ENCODE measurements at regions not wholly inside any gene's neighbourhood (a gene's known extent, or its start where the extent isn't known, plus 50 kb on each side); places are given as distances from the start of the nearest gene placed in this dataset.

GRCh38 chrX:98114021-98114420, 1230.3 kb downstream of the RPA4 start:
- Histone ChIP-seq H3K9me1 (replicated peaks; ENCODE audit: control insufficient read depth, extremely low read depth, insufficient read depth, low read length) (no peaks in the 10 kb centered on the region), H3K4me1 (ENCODE audit: control insufficient read depth, extremely low read depth, insufficient read depth, low read length) (no peaks in the 10 kb centered on the region), H3K36me3 (ENCODE audit: control insufficient read depth in 2 of 2, extremely low read depth in 1 of 2, insufficient read depth in 2 of 2, low read length in 2 of 2) (no peaks in the 10 kb centered on the region), H3K9me3 (replicated peaks; ENCODE audit: control insufficient read depth, insufficient read depth, low read length) (no peaks in the 10 kb centered on the region), H4K20me1 (replicated peaks; ENCODE audit: control insufficient read depth, extremely low read depth, insufficient read depth, low read length) (no peaks in the 10 kb centered on the region), H3K4me3 (replicated peaks in 1 of 3; ENCODE audit: insufficient read depth in 1 of 3, low read depth in 1 of 3, low read length in 3 of 3) (no peak overlapping the region), H3K9ac (replicated peaks; ENCODE audit: extremely low read depth, insufficient read depth, low read length) (no peak overlapping the region), H3K4me2 (ENCODE audit: insufficient read depth, low read length) (no peak overlapping the region), H3K79me2 (ENCODE audit: control insufficient read depth, insufficient read depth, low read length) (no peaks in the 10 kb centered on the region), H3K27ac (ENCODE audit: insufficient read depth, low read depth, low read length) (no peak overlapping the region), H3K27me3 (ENCODE audit: control insufficient read depth in 2 of 2, insufficient read depth in 2 of 2, low read length in 2 of 2) (no peaks in the 10 kb centered on the region), H2AFZ (ENCODE audit: low read depth, low read length) (no peak overlapping the region)
- BruUV-seq (replicated peaks), result no TSS peak
- no peak for DNase-seq (ENCODE audit: low read depth, low spot score)
- intact Hi-C loops (cut with micrococcal nuclease) (no loop called here), dilution Hi-C loops (cut with MboI; ENCODE audit: extremely low pct_ligation_motif_present, low sequenced_read_pairs) (no loop called here)
- CTCF ChIA-PET, result no interaction called here
- POLR2A ChIA-PET, result no interaction called here
- no peak for FAIRE-seq
- no peak for TF ChIP-seq EZH2 (IDR thresholded peaks at IDR 0.05; ENCODE audit: borderline replicate concordance, low read depth, low read length, severe bottlenecking)
- no peak for TF ChIP-seq POLR2A (IDR thresholded peaks at IDR 0.05; ENCODE audit: low read depth, low read length)
- TF ChIP-seq POLR2AphosphoS5 (IDR thresholded peaks at IDR 0.05; ENCODE audit: insufficient read depth, low read depth, low read length), result no peak
- TF ChIP-seq MYC (IDR thresholded peaks at IDR 0.05; ENCODE audit: low read depth, low read length), result no peak

- FAIRE-seq (no peak), DNase-seq (ENCODE audit: low read depth, low spot score) (no peak)
- CTCF ChIA-PET, result no interaction called here
- H3K4me3 ChIP-seq (replicated peaks in 1 of 3; ENCODE audit: insufficient read depth in 1 of 3, low read depth in 1 of 3, low read length in 3 of 3), result no peak overlapping the region
- no peaks in the 10 kb centered on the region for H4K20me1 ChIP-seq (replicated peaks; ENCODE audit: control insufficient read depth, extremely low read depth, insufficient read depth, low read length)
- no peak overlapping the region for H3K4me2 ChIP-seq (ENCODE audit: insufficient read depth, low read length)
- no TSS peak for BruUV-seq (replicated peaks)
- H3K36me3 ChIP-seq (ENCODE audit: control insufficient read depth in 2 of 2, extremely low read depth in 1 of 2, insufficient read depth in 2 of 2, low read length in 2 of 2), result no peaks in the 10 kb centered on the region
- intact Hi-C loops (cut with micrococcal nuclease) (no loop called here), dilution Hi-C loops (cut with MboI; ENCODE audit: extremely low pct_ligation_motif_present, low sequenced_read_pairs) (no loop called here)
- H3K4me1 ChIP-seq (ENCODE audit: control insufficient read depth, extremely low read depth, insufficient read depth, low read length), result no peaks in the 10 kb centered on the region
- no peak overlapping the region for H3K27ac ChIP-seq (ENCODE audit: insufficient read depth, low read depth, low read length)
- no peaks in the 10 kb centered on the region for H3K9me1 ChIP-seq (replicated peaks; ENCODE audit: control insufficient read depth, extremely low read depth, insufficient read depth, low read length)
- no peak overlapping the region for H2AFZ ChIP-seq (ENCODE audit: low read depth, low read length)
- H3K9me3 ChIP-seq (replicated peaks; ENCODE audit: control insufficient read depth, insufficient read depth, low read length), result no peaks in the 10 kb centered on the region
- H3K9ac ChIP-seq (replicated peaks; ENCODE audit: extremely low read depth, insufficient read depth, low read length), result no peak overlapping the region
- H3K79me2 ChIP-seq (ENCODE audit: control insufficient read depth, insufficient read depth, low read length), result no peaks in the 10 kb centered on the region
- POLR2A ChIA-PET, result no interaction called here
- TF ChIP-seq MAX (IDR thresholded peaks at IDR 0.05; ENCODE audit: insufficient read depth, insufficient read length) (no peak), EZH2 (IDR thresholded peaks at IDR 0.05; ENCODE audit: borderline replicate concordance, low read depth, low read length, severe bottlenecking) (no peak)
- TF ChIP-seq, protein P1, sequence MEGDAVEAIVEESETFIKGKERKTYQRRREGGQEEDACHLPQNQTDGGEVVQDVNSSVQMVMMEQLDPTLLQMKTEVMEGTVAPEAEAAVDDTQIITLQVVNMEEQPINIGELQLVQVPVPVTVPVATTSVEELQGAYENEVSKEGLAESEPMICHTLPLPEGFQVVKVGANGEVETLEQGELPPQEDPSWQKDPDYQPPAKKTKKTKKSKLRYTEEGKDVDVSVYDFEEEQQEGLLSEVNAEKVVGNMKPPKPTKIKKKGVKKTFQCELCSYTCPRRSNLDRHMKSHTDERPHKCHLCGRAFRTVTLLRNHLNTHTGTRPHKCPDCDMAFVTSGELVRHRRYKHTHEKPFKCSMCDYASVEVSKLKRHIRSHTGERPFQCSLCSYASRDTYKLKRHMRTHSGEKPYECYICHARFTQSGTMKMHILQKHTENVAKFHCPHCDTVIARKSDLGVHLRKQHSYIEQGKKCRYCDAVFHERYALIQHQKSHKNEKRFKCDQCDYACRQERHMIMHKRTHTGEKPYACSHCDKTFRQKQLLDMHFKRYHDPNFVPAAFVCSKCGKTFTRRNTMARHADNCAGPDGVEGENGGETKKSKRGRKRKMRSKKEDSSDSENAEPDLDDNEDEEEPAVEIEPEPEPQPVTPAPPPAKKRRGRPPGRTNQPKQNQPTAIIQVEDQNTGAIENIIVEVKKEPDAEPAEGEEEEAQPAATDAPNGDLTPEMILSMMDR (IDR thresholded peaks at IDR 0.05; ENCODE audit: extremely low read depth in 1 of 2, insufficient read depth in 1 of 2, low read depth in 1 of 2, low read length in 2 of 2), result no peak
- no peaks in the 10 kb centered on the region for H3K27me3 ChIP-seq (ENCODE audit: control insufficient read depth in 2 of 2, insufficient read depth in 2 of 2, low read length in 2 of 2)
Observed at GRCh38 chrX:98141466-98141865, 1257.8 kb downstream of the RPA4 start.
